Calu3 (cell line): ENCODE measurements at regions not wholly inside any gene's neighbourhood (a gene's known extent, or its start where the extent isn't known, plus 50 kb on each side); places are given as distances from the start of the nearest gene placed in this dataset.

Experiments used
- BruUV-seq: library from RNA; stranded (reverse); fragments of 400-500 nt; replicated peaks from 2 replicates; lab custom pipeline; 2021; lab: Mats Ljungman, UMichigan
- CTCF ChIA-PET: fragments of 300-600 bp; sonication (Branson Sonifier 250); formaldehyde crosslinking; loops from one replicate; lab custom pipeline; 2022; ENCODE audit warnings: antibody characterized with exemption; lab: Charles Lee
- DNase-seq: peaks from one replicate; pipeline ENCODE4 v3.0.0; 2022
- H3K27ac Mint-ChIP-seq: one replicate; pipeline ENCODE4 v1.8.0; 2022; ENCODE audit warnings: mixed read lengths; ENCODE audit not compliant: unreplicated experiment
- H3K27me3 Mint-ChIP-seq: one replicate; pipeline ENCODE4 v1.8.0; 2022; ENCODE audit warnings: mixed read lengths; ENCODE audit not compliant: unreplicated experiment
- H3K36me3 Mint-ChIP-seq: one replicate; pipeline ENCODE4 v1.8.0; 2022; ENCODE audit warnings: mild to moderate bottlenecking, moderate library complexity, mixed read lengths; ENCODE audit not compliant: insufficient read depth, unreplicated experiment
- H3K4me1 Mint-ChIP-seq: one replicate; pipeline ENCODE4 v1.8.0; 2022; ENCODE audit warnings: mild to moderate bottlenecking, low read depth, mixed read lengths; ENCODE audit not compliant: unreplicated experiment
- H3K4me3 Mint-ChIP-seq: one replicate; pipeline ENCODE4 v1.8.0; 2022; ENCODE audit warnings: mild to moderate bottlenecking, low read depth, moderate library complexity, mixed read lengths; ENCODE audit not compliant: unreplicated experiment
- H3K9me3 Mint-ChIP-seq: one replicate; pipeline ENCODE4 v1.8.0; 2022; ENCODE audit warnings: low read depth, mixed read lengths; ENCODE audit not compliant: unreplicated experiment
- intact Hi-C: fragments of 100-400 bp; cut with micrococcal nuclease; formaldehyde crosslinking; loops from one replicate; pipeline ENCODE4 v1.10.0; 2022; ENCODE audit not compliant: unreplicated experiment
- TF ChIP-seq, protein P1 (sequence below): fragments of 200-600 bp; IDR thresholded peaks from one replicate; pipeline ENCODE4 v1.8.0; 2022; ENCODE audit warnings: antibody characterized with exemption; ENCODE audit not compliant: unreplicated experiment

DNA sequence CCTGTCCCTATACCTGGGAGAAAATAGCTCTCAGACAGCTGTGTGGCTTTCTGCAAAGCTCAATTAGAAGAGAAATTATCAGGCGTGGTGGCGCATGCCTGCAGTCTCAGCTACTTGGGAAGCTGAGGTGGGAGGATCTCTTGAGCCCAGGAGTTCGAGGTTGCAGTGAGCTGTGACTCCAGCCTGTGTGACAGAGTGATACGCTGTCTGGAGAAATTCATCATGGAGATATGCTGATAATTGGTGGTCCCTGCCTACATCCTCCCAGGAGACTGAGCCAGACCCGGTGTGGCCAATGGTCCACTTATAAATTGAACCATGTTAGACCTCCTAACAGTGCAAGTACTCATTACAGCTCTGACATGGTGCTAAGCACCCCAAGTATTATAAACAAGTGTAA lies 58.7 kb upstream of the ZNF599 start:
- TF ChIP-seq, protein P1, sequence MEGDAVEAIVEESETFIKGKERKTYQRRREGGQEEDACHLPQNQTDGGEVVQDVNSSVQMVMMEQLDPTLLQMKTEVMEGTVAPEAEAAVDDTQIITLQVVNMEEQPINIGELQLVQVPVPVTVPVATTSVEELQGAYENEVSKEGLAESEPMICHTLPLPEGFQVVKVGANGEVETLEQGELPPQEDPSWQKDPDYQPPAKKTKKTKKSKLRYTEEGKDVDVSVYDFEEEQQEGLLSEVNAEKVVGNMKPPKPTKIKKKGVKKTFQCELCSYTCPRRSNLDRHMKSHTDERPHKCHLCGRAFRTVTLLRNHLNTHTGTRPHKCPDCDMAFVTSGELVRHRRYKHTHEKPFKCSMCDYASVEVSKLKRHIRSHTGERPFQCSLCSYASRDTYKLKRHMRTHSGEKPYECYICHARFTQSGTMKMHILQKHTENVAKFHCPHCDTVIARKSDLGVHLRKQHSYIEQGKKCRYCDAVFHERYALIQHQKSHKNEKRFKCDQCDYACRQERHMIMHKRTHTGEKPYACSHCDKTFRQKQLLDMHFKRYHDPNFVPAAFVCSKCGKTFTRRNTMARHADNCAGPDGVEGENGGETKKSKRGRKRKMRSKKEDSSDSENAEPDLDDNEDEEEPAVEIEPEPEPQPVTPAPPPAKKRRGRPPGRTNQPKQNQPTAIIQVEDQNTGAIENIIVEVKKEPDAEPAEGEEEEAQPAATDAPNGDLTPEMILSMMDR = no peak
- CTCF ChIA-PET = interaction anchor here (1.3 kb wide), 1 partner anchor 17 kb away, joined by 3 read pairs; no protein-coding TSS in a partner anchor
- peaks cover 65% of the 10 kb centered on the region for H3K27me3 Mint-ChIP-seq
- no peaks in the 10 kb centered on the region for H3K9me3 Mint-ChIP-seq
- H3K4me3 Mint-ChIP-seq = no peak overlapping the region
- H3K36me3 Mint-ChIP-seq = no peaks in the 10 kb centered on the region
- intact Hi-C loops = no loop called here
- no peak for DNase-seq
- no TSS peak for BruUV-seq
- no peaks in the 10 kb centered on the region for H3K4me1 Mint-ChIP-seq
- H3K27ac Mint-ChIP-seq = no peak overlapping the region

GRCh38 chr19:34828156-34828555 lies 55.1 kb upstream of the ZNF599 start:
- CTCF ChIA-PET = no interaction called here
- intact Hi-C loops = no loop called here
- no TSS peak for BruUV-seq

GRCh38 chr19:34825212-34825611 lies 52.2 kb upstream of the ZNF599 start:
- peaks cover 48% of the 10 kb centered on the region for H3K27me3 Mint-ChIP-seq
- CTCF ChIA-PET = no interaction called here
- no peak overlapping the region for H3K27ac Mint-ChIP-seq
- DNase-seq = no peak
- intact Hi-C loops = no loop called here
- TF ChIP-seq, protein P1 = no peak
- H3K36me3 Mint-ChIP-seq = no peaks in the 10 kb centered on the region
- no peaks in the 10 kb centered on the region for H3K9me3 Mint-ChIP-seq
- no peaks in the 10 kb centered on the region for H3K4me1 Mint-ChIP-seq
- BruUV-seq = no TSS peak
- H3K4me3 Mint-ChIP-seq = no peak overlapping the region

More at GRCh38 chr19:34828156-34828555, 55.1 kb upstream of the ZNF599 start:
- Mint-ChIP-seq H3K4me3 (no peak overlapping the region), H3K27ac (no peak overlapping the region), H3K27me3 (peaks cover 53% of the 10 kb centered on the region), H3K36me3 (no peaks in the 10 kb centered on the region), H3K4me1 (no peaks in the 10 kb centered on the region), H3K9me3 (no peaks in the 10 kb centered on the region)
- TF ChIP-seq, protein P1 = no peak
- no peak for DNase-seq

DNA sequence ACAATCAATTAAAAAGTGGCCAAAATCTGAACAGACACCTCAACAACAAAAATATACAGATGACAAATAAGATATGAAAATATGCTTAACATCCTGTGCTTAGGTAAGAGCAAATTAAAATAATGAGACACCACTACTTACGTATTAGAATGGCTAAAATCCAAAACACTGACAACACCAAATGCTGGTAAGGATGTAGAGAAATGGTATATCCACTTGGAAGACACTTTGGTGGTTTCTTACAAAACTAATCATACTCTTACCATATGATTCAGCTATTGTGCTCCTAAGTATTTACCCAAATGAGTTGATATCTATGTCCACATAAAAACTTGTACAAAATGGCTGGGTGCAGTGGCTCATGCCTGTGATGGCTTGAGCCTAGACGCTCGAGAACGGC lies 51.7 kb upstream of the ZNF599 start:
- Mint-ChIP-seq H3K36me3 (no peaks in the 10 kb centered on the region), H3K4me3 (no peak overlapping the region), H3K4me1 (no peaks in the 10 kb centered on the region), H3K27me3 (peaks cover 48% of the 10 kb centered on the region), H3K27ac (no peak overlapping the region), H3K9me3 (peaks cover 2% of the 10 kb centered on the region)
- DNase-seq = no peak
- TF ChIP-seq, protein P1 = no peak
- CTCF ChIA-PET = no interaction called here
- intact Hi-C loops = no loop called here
- BruUV-seq = no TSS peak
